GM10248 (cell line): ENCODE measurements at regions not wholly inside any gene's neighbourhood (a gene's known extent, or its start where the extent isn't known, plus 50 kb on each side); places are given as distances from the start of the nearest gene placed in this dataset.

Experiments used
- CTCF ChIA-PET: fragments of 300-600 bp; sonication (Branson Sonifier 250); formaldehyde crosslinking; extraction: SDS; loops from one replicate; lab custom pipeline; 2021; ENCODE audit warnings: antibody characterized with exemption; lab: Yijun Ruan, JAX
- POLR2A ChIA-PET: fragments of 350-650 bp; sonication (Branson Sonifier 250); formaldehyde crosslinking; extraction: SDS; loops from one replicate; lab custom pipeline; 2020; ENCODE audit warnings: antibody characterized with exemption; lab: Yijun Ruan, JAX
- DNase-seq: peaks from one replicate; pipeline ENCODE4 v3.0.0; 2012; ENCODE audit errors: extremely low spot score
- CTCF ChIP-seq: IDR thresholded peaks from 2 replicates; pipeline ENCODE4 v1.5.1; 2012; ENCODE audit warnings: mild to moderate bottlenecking, low read depth; ENCODE audit errors: extremely low read depth, missing control alignments, control extremely low read depth

DNA sequence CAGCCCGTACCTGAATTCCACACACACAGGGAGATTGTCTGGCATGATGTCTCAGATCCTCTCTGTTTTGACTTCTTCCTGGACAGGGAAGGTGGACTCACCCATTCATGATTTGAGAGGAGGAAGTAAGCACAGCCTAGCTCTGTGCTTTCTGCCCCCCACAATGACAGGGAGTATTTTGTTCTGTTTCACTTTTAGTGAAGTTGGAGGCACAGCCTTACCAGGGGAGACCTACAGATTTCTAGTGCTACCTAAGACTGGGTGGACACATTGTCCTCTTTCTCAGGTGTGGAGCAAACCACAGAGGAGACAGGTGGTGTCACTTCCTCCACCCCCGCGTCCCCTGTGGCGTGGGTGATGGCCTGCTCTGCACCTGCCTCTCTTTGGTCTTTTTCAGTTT lies 408.6 kb upstream of the PFKP start:
- DNase-seq: no peak
- TF ChIP-seq CTCF: no peak
- ChIA-PET POLR2A (no interaction called here), CTCF (no interaction called here)

DNA sequence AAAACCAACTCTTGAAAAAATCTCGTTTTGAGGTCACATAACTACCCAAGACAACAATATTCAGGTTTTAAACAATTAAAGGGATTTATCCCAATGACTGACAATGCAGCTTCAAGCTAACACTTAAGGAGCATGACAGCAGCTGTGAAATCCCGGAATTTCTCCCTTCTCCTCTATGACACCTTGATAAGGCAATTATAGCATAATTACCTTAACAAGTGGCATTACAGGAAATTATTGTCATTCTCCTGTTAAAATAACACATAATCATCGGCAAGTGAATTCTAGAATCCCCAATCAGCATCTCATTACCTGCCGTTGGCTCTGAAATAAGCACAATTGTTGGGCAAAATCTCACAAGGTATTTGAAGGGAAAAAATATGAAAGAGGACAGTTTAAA lies 417.0 kb upstream of the PFKP start:
- POLR2A ChIA-PET: no interaction called here
- CTCF ChIA-PET: no interaction called here
- TF ChIP-seq CTCF: no peak
- DNase-seq: no peak

DNA sequence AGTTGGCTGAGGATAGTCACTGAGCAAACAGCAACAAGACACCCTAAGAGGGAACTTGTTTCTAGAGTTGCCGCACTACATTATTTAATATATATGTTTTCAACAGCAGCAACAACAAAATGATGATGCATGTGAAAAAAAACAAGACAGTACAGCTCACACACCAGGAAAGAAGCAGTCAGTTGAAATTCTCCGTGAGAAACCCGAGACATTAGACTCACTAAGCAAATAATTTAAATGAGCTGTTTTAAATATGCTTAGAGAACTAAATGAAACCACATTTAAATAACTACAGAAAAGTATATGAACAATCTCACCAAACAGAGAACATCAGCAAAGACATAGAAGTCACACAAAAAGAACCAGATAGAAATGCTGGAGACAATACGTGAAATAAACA lies 426.3 kb upstream of the PFKP start:
- TF ChIP-seq CTCF: no peak
- ChIA-PET POLR2A (no interaction called here), CTCF (no interaction called here)
- no peak for DNase-seq

DNA sequence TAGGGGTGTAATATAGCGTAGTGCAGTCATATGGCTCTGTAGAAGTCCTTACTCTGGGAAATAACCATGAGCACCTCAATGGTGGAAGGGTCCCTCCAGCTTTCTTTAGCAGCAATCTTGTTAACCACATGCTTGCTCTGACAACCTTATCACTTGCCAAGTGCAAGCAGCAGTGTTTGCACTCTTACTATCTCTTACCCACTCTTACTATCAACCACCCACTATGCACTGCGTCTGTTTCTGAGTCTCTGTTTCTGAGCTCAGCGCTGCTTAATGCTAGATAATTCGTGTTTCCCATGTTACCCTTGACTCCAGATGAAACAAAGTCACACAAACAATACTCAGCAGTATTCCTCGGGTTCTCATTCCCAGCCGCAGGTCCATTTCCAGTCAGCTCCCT lies 433.7 kb upstream of the PFKP start:
- DNase-seq: no peak
- CTCF ChIA-PET: no interaction called here
- TF ChIP-seq CTCF: no peak

DNA sequence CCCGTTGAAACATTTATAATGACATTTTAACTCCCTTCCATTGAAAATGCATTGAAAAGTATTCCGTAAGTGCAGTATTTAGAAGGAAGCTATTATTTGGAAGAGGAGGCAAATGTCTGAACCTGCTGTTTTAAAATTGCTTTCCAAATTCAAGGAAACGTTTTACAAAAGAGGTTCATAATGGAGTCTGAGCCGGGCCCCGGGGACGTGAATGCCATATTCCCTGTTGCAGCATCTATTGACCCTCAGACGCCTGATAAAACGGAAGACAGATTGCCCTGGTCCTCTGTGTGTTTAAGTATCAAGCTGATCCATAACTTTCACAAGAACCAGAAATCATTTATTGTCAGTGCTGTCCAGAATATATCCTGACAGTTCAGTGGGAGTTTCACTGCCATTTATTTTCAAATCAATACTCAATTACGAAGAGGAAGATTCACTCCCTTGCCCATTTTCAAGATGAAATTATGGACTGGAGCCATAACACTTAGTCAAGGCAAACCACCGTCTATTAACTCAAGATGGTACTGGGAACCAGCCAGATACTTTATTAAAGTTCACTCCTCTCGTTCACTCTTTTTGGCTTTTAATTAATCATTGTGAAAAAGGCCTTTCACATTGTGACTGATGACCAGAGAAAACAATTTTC lies 435.7 kb upstream of the PFKP start:
- ChIA-PET POLR2A (no interaction called here), CTCF (no interaction called here)
- DNase-seq: no peak
- no peak for TF ChIP-seq CTCF

More for the DNA sequence above, 433.7 kb upstream of the PFKP start:
- POLR2A ChIA-PET: interaction anchor here (0.6 kb wide), 1 partner anchor 52 kb away, joined by 3 read pairs; no protein-coding TSS in a partner anchor

- CTCF ChIA-PET: interaction anchor here (1.4 to 1.6 kb wide), 2 partner anchors 10 to 12 kb away, joined by 3 to 5 read pairs; no protein-coding TSS in a partner anchor
- POLR2A ChIA-PET: no interaction called here
- DNase-seq: no peak
- no peak for TF ChIP-seq CTCF
Observed at GRCh38 chr10:2628705-2629104, 438.6 kb upstream of the PFKP start.

GRCh38 chr10:2627969-2628368 lies 439.4 kb upstream of the PFKP start:
- TF ChIP-seq CTCF: no peak
- ChIA-PET CTCF (interaction anchor here (1.4 kb wide), 1 partner anchor 11 kb away, joined by 3 read pairs; no protein-coding TSS in a partner anchor), POLR2A (no interaction called here)
- DNase-seq: no peak
